Kidney (tissue), 13 donors: ENCODE measurements at regions not wholly inside any gene's neighbourhood (a gene's known extent, or its start where the extent isn't known, plus 50 kb on each side); places are given as distances from the start of the nearest gene placed in this dataset.

Source experiments
- DNase-seq, 5 donors: peaks; one replicate each; pipeline ENCODE4 v3.0.0-alpha.2; 2013 to 2020
- FAIRE-seq: peaks from 2 replicates; lab custom pipeline; 2012; peaks lifted over from hg19 to GRCh38; lab: Jason Lieb, UNC
- H3K27ac ChIP-seq, 2 donors: one replicate each; pipeline ENCODE4 v1.7.0; 2013; ENCODE audit warnings: low read depth in 2 of 2, low read length in 2 of 2, inconsistent platforms in 1 of 2
- H3K27me3 ChIP-seq: one replicate; pipeline ENCODE4 v1.7.1; 2013; ENCODE audit warnings: low read length, inconsistent platforms; ENCODE audit not compliant: control insufficient read depth, insufficient read depth
- H3K36me3 ChIP-seq, 3 donors: one replicate each; pipeline versions ENCODE4 v1.7.0 to v1.7.1; 2013; ENCODE audit warnings: low read length in 3 of 3, control low read depth in 1 of 3, inconsistent platforms in 1 of 3; ENCODE audit not compliant: insufficient read depth in 3 of 3, control insufficient read depth in 2 of 3
- H3K4me1 ChIP-seq, 3 donors: one replicate each; pipeline versions ENCODE4 v1.7.0 to v1.7.1; 2013; ENCODE audit warnings: low read length in 3 of 3, inconsistent platforms in 1 of 3, low read depth in 1 of 3; ENCODE audit not compliant: control insufficient read depth in 2 of 3, insufficient read depth in 2 of 3
- H3K4me3 ChIP-seq, 3 donors: one replicate each; pipeline versions ENCODE4 v1.7.0 to v1.8.1; 2013; ENCODE audit warnings: low read length in 3 of 3, control low read depth in 1 of 3, inconsistent platforms in 1 of 3
- H3K9ac ChIP-seq, 3 donors: one replicate each; pipeline versions ENCODE4 v1.7.0 to v1.7.1; 2013; ENCODE audit warnings: low read length in 3 of 3, control low read depth in 1 of 3, inconsistent platforms in 1 of 3
- H3K9me3 ChIP-seq, 3 donors: one replicate each; pipeline versions ENCODE4 v1.7.0 to v1.7.1; 2013; ENCODE audit warnings: low read length in 3 of 3, control low read depth in 1 of 3, inconsistent platforms in 1 of 3; ENCODE audit not compliant: control insufficient read depth in 2 of 3, insufficient read depth in 1 of 3
- intact Hi-C: fragments of 100-400 bp; cut with DNase I; formaldehyde crosslinking; loops from one replicate; pipeline ENCODE4 v1.11.1; 2022
- TF ChIP-seq, protein P1 (sequence below): IDR thresholded peaks from 3 replicates; pipeline ENCODE4 v1.5.1; 2012; ENCODE audit warnings: mild to moderate bottlenecking, moderate library complexity, borderline replicate concordance; ENCODE audit not compliant: insufficient read depth; ENCODE audit errors: extremely low read depth
- donor health status: control.
- donor health status: control.
- donor health status: control.
- donor health status: control.
- donor health status: control.
- donor health status: DM: yes; HTN: yes; CAD: no.
- donor health status: Normal renal cell carcinoma (clear cell type).

DNA sequence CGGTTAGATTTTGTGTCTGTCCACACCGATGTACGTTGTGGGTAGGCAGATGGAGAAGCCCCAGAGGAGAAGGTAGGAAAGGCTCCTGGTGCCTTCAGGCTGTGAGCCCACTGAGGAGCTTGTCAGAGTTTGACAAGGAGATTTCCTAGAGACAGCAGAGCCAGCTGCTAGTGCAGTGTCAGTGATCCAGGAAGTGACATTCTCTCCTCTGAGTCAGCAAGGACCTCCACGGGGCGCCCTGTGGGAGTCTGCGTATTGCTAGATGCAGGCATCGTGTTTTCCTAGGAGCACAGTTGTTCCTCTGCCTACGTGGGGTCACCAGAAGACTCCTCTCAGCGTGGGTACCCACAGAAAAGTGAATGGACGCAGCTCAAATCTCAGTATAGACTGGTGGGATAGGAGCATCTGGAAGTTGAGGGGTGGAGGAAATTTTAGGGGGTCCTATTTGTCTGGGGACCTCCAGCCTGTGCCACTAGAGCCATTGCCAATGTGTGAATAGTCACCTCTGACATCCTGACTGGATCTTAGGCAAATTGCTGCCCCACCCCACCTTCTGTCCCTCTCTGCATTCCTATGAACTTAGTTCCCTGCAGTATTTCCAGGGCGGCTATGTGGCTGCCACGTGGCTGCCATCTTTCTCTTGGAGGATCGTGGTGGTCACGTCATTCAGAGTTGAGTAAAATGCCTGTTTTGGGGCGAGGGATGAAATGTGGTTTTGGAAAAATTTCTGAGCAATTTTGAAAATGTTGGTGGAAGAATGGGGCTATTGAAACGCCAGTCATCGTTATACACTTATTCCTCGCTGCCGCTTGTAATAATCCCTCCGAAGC, 84.8 kb upstream of the KLHL25 start:
- DNase-seq (no peak), FAIRE-seq (no peak)
- H3K4me1 ChIP-seq, result no peaks in the 10 kb centered on the region
- H3K27ac ChIP-seq, result no peak overlapping the region
- intact Hi-C loops, result no loop called here
- no peak overlapping the region for H3K9ac ChIP-seq
- TF ChIP-seq, protein P1, sequence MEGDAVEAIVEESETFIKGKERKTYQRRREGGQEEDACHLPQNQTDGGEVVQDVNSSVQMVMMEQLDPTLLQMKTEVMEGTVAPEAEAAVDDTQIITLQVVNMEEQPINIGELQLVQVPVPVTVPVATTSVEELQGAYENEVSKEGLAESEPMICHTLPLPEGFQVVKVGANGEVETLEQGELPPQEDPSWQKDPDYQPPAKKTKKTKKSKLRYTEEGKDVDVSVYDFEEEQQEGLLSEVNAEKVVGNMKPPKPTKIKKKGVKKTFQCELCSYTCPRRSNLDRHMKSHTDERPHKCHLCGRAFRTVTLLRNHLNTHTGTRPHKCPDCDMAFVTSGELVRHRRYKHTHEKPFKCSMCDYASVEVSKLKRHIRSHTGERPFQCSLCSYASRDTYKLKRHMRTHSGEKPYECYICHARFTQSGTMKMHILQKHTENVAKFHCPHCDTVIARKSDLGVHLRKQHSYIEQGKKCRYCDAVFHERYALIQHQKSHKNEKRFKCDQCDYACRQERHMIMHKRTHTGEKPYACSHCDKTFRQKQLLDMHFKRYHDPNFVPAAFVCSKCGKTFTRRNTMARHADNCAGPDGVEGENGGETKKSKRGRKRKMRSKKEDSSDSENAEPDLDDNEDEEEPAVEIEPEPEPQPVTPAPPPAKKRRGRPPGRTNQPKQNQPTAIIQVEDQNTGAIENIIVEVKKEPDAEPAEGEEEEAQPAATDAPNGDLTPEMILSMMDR, result no peak
- H3K4me3 ChIP-seq, result no peak overlapping the region
- H3K27me3 ChIP-seq, result no peaks in the 10 kb centered on the region
- no peaks in the 10 kb centered on the region for H3K36me3 ChIP-seq
- no peaks in the 10 kb centered on the region for H3K9me3 ChIP-seq

DNA sequence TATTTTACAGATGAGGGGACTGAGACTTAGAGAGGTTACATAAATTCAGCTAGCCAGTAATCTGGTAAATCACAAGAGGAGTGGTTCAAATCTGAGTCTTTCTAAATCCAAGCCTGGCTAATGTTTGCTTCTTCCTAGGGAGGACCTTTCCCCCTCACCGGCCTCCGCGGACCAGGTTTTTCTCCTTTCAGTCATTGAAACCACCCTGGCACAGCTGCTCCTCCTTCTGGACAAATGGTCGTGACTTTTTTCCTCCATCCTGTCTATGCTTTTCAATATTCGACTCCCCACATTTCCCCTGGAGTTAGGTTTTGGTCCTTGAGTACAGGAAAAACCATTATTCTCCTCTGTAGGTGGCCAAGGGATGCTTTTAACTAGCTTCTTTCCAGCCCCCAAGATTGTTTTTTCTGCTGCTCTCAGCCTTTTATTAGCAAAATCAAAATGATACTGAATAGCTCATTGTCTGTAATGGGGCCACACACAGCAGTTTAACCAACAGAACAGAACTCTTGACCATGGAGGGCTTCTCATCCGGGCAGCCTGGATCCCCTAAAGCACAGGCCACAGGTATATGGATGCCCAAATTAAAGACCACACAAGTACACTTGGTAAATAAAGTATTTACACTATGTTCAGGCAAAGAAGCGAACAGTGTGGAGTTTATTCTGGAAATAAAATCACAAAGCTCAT, 85.9 kb upstream of the KLHL25 start:
- H3K27me3 ChIP-seq, result no peaks in the 10 kb centered on the region
- H3K36me3 ChIP-seq, result no peaks in the 10 kb centered on the region
- no peak for DNase-seq
- FAIRE-seq, result no peak
- H3K9me3 ChIP-seq, result no peaks in the 10 kb centered on the region
- TF ChIP-seq, protein P1, result no peak
- intact Hi-C loops, result no loop called here
- H3K4me3 ChIP-seq, result no peak overlapping the region
- H3K27ac ChIP-seq, result no peak overlapping the region
- H3K4me1 ChIP-seq, result no peaks in the 10 kb centered on the region
- no peak overlapping the region for H3K9ac ChIP-seq

DNA sequence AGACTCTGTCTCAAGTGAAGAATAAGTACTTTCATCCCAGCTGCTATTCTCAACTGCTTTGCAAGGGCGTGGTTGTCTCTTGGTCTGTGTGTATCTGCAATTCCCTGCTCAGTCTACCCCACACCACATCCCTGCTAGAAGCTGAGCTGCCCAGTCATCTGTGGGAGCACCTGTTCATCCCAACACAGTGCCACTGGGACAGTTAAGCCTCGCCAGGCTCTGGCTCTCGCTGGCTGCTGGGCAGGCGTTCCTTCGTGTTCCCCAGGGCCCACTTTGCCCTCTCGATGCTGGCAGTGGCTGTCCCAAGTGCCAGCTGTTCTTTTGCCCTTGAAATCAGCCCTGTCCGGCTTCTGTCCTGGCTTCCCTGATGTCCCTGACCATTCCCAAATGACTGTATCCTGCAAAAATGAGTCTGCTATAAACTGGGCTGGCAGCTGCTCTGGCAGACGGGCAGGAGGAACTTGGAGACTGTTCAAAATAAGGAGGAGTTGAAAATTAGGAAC, 91.6 kb upstream of the KLHL25 start:
- Histone ChIP-seq H3K4me1 (no peaks in the 10 kb centered on the region), H3K36me3 (no peaks in the 10 kb centered on the region), H3K4me3 (no peak overlapping the region), H3K27me3 (no peaks in the 10 kb centered on the region), H3K9ac (no peak overlapping the region), H3K27ac (no peak overlapping the region), H3K9me3 (no peaks in the 10 kb centered on the region)
- intact Hi-C loops, result no loop called here
- FAIRE-seq, result no peak
- no peak for DNase-seq
- TF ChIP-seq, protein P1, result no peak
